A673 (cell line): ENCODE measurements at regions not wholly inside any gene's neighbourhood (a gene's known extent, or its start where the extent isn't known, plus 50 kb on each side); places are given as distances from the start of the nearest gene placed in this dataset.
A peak's percentile ranks its signal among the peaks of the same experiment; 100 is the strongest.

Experiments used
- BruUV-seq: library from RNA; stranded (reverse); fragments of 400-500 nt; replicated peaks from 2 replicates; lab custom pipeline; 2021; lab: Mats Ljungman, UMichigan
- CTCF ChIA-PET: fragments of 300-600 bp; sonication (Branson Sonifier 250); formaldehyde crosslinking; loops from one replicate; lab custom pipeline; 2022; ENCODE audit warnings: antibody characterized with exemption; lab: Charles Lee
- POLR2A ChIA-PET: fragments of 300-600 bp; sonication (Branson Sonifier 250); formaldehyde crosslinking; loops from one replicate; lab custom pipeline; 2022; ENCODE audit warnings: antibody characterized with exemption; ENCODE audit not compliant: low non-redundant PET; lab: Charles Lee
- DNase-seq: peaks from one replicate; pipeline ENCODE4 v3.0.0-alpha.2; 2015; ENCODE audit warnings: low spot score
- H3K27ac ChIP-seq: fragments of 200-600 bp; sonication (generic); 2 replicates; pipeline ENCODE4 v1.5.1; 2016; ENCODE audit warnings: mixed run types, low read depth, mild to moderate bottlenecking, mixed read lengths, antibody characterized with exemption, low read length; ENCODE audit not compliant: poor library complexity, severe bottlenecking
- H3K27me3 ChIP-seq: fragments of 200-600 bp; sonication (generic); replicated peaks from 2 replicates; pipeline ENCODE4 v1.6.1; 2017; ENCODE audit warnings: mixed run types, low read depth, mild to moderate bottlenecking, mixed read lengths, antibody characterized with exemption, low read length; ENCODE audit not compliant: insufficient read depth, poor library complexity
- H3K36me3 ChIP-seq: fragments of 200-600 bp; sonication (generic); 2 replicates; pipeline ENCODE4 v1.6.1; 2016; ENCODE audit warnings: mixed run types, mild to moderate bottlenecking, mixed read lengths, antibody characterized with exemption, low read length; ENCODE audit not compliant: insufficient read depth, poor library complexity, severe bottlenecking
- H3K4me1 ChIP-seq: fragments of 200-600 bp; sonication (generic); 2 replicates; pipeline ENCODE4 v1.6.1; 2017; ENCODE audit warnings: mixed run types, mild to moderate bottlenecking, mixed read lengths, antibody characterized with exemption, low read length; ENCODE audit not compliant: insufficient read depth, poor library complexity, severe bottlenecking
- H3K4me3 ChIP-seq: fragments of 200-600 bp; sonication (generic); 2 replicates; pipeline ENCODE4 v1.5.1; 2016; ENCODE audit warnings: low read depth, mixed run types, mild to moderate bottlenecking, mixed read lengths, low read length; ENCODE audit not compliant: poor library complexity, severe bottlenecking
- H3K9me3 ChIP-seq: fragments of 200-600 bp; sonication (generic); 2 replicates; pipeline ENCODE4 v1.6.1; 2016; ENCODE audit warnings: mixed run types, low read depth, mild to moderate bottlenecking, mixed read lengths, antibody characterized with exemption, low read length; ENCODE audit not compliant: poor library complexity, severe bottlenecking
- CTCF ChIP-seq: fragments of 300-800, 200-600 bp; sonication (generic); conservative IDR thresholded peaks from 2 replicates; pipeline ENCODE4 v1.5.1; 2017; ENCODE audit warnings: low read depth, mild to moderate bottlenecking, antibody characterized with exemption, low read length, moderate library complexity, mixed read lengths
- EZH2 ChIP-seq: fragments of 200-600 bp; sonication (generic); IDR thresholded peaks from 2 replicates; pipeline ENCODE4 v1.6.1; 2017; ENCODE audit warnings: borderline replicate concordance, low read depth, mild to moderate bottlenecking, mixed read lengths, antibody characterized with exemption, low read length; ENCODE audit not compliant: poor library complexity, severe bottlenecking
- intact Hi-C: fragments of 100-400 bp; cut with micrococcal nuclease; formaldehyde crosslinking; loops from one replicate; pipeline ENCODE4 v1.10.0; 2022; ENCODE audit not compliant: unreplicated experiment

- CTCF ChIA-PET, result interaction anchor here (0.5 to 0.6 kb wide), 3 partner anchors 22 to 1528 kb away, joined by 3 to 6 read pairs (median 4); no protein-coding TSS in a partner anchor
- Histone ChIP-seq H3K9me3 (no peaks in the 10 kb centered on the region), H3K4me3 (peak overlapping the region; percentile 61), H3K36me3 (no peaks in the 10 kb centered on the region), H3K27ac (peak overlapping the region; percentile 85), H3K27me3 (no peaks in the 10 kb centered on the region), H3K4me1 (peaks cover 32% of the 10 kb centered on the region)
- BruUV-seq, result no TSS peak
- POLR2A ChIA-PET, result no interaction called here
- TF ChIP-seq CTCF (no peak), EZH2 (no peak)
- DNase-seq, result peak; percentile 51
- intact Hi-C loops, result no loop called here
Observed at GRCh38 chrX:40154853-40155588, 57.3 kb upstream of the BCOR start.

- peaks cover 38% of the 10 kb centered on the region for H3K4me1 ChIP-seq
- H3K27me3 ChIP-seq, result no peaks in the 10 kb centered on the region
- POLR2A ChIA-PET, result no interaction called here
- H3K36me3 ChIP-seq, result no peaks in the 10 kb centered on the region
- peak; percentile 77 for DNase-seq
- CTCF ChIA-PET, result interaction anchor here (0.5 to 0.6 kb wide), 2 partner anchors 22 to 58 kb away, joined by 3 to 4 read pairs; no protein-coding TSS in a partner anchor
- H3K9me3 ChIP-seq, result no peaks in the 10 kb centered on the region
- TF ChIP-seq EZH2 (no peak), CTCF (no peak)
- peak overlapping the region; percentile 61 for H3K4me3 ChIP-seq
- intact Hi-C loops, result no loop called here
- H3K27ac ChIP-seq, result peak overlapping the region; percentile 85
- BruUV-seq, result no TSS peak
Observed at GRCh38 chrX:40154250-40154852, 56.6 kb upstream of the BCOR start.

DNA sequence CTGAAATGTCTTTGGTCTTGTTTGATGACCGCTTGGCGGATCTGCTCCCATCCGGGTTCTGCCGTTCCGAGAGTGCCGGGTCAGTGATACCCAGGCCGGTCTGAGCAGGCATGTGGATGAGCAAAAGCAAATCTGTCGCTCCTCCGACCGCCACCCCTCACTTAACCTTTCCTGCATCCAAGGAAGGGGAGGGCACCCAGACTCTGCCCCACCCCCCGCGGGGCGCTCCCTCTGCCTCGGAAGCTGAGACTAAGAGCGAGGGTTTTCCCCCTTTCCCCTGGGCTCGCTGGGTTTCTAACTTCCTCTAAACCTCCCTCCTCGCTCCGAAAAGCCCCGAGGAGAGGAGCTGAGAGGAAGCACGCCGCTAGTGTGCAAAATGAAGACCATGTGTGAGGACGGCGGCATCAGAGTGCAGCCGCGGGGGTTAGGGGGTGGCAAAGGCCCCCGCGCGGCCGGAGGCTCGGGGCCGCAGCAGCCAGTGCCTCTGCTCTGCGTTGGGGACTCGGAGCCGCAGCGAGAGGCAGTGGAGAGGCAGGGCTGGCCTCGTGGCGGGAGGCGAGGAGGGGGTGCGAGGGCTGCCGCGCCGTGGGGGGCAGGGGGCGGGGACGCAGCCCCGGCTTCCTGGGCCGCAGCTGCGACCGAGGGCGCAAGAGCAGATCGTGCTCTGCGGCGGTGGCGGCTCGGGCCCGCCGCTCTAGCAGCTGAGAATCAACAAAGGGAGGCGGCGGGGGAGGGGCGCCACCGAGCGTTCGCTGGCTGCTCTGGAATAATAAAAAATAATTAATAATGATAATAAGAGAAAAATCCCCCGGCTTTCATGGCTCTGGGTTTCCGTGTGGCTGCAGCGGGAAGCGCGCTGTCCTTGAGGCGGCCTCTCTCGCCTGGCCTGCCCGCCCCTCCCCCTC lies 55.8 kb upstream of the BCOR start:
- Histone ChIP-seq H3K9me3 (no peaks in the 10 kb centered on the region), H3K4me1 (peaks cover 44% of the 10 kb centered on the region), H3K27me3 (no peaks in the 10 kb centered on the region), H3K36me3 (no peaks in the 10 kb centered on the region), H3K4me3 (peak overlapping the region; percentile 61), H3K27ac (peak overlapping the region; percentile 85)
- DNase-seq, result peak; percentile 70
- TF ChIP-seq CTCF, result no peak
- TF ChIP-seq EZH2, result no peak
- CTCF ChIA-PET, result interaction anchor here (0.6 kb wide), 1 partner anchor 60 kb away, joined by 4 read pairs; no protein-coding TSS in a partner anchor
- POLR2A ChIA-PET, result no interaction called here
- intact Hi-C loops, result no loop called here
- no TSS peak for BruUV-seq
